CD4-positive, alpha-beta T cell treated with Interleukin-6 at 100 ng/mL for 8 hours (primary cell): ENCODE measurements at regions not wholly inside any gene's neighbourhood (a gene's known extent, or its start where the extent isn't known, plus 50 kb on each side); places are given as distances from the start of the nearest gene placed in this dataset.

Source experiments
- DNase-seq: peaks from one replicate; pipeline ENCODE4 v3.0.0-alpha.2; 2020; ENCODE audit warnings: mixed read lengths, low spot score

- DNase-seq, result no peak
Measured at GRCh38 chr6:137761487-137761886, 105.6 kb upstream of the TNFAIP3 start.

- DNase-seq, result no peak
Measured at GRCh38 chr6:137762168-137763090, 104.6 kb upstream of the TNFAIP3 start.

GRCh38 chr6:137763436-137763835 lies 103.6 kb upstream of the TNFAIP3 start:
- no peak for DNase-seq

- no peak for DNase-seq
Measured at GRCh38 chr6:137763886-137764285, 103.2 kb upstream of the TNFAIP3 start.

GRCh38 chr6:137764464-137764863 lies 102.6 kb upstream of the TNFAIP3 start:
- DNase-seq, result no peak

- DNase-seq, result no peak
Measured at GRCh38 chr6:137765059-137765458, 102.0 kb upstream of the TNFAIP3 start.

- no peak for DNase-seq
Measured at GRCh38 chr6:137766596-137767370, 100.3 kb upstream of the TNFAIP3 start.

- no peak for DNase-seq
Measured at GRCh38 chr6:137767465-137767864, 99.6 kb upstream of the TNFAIP3 start.

GRCh38 chr6:137767911-137768690 lies 99.0 kb upstream of the TNFAIP3 start:
- DNase-seq, result peak; percentile 31

GRCh38 chr6:137768935-137769334 lies 98.1 kb upstream of the TNFAIP3 start:
- no peak for DNase-seq

GRCh38 chr6:137769797-137770362 lies 97.2 kb upstream of the TNFAIP3 start:
- no peak for DNase-seq

GRCh38 chr6:137772541-137773250 lies 94.4 kb upstream of the TNFAIP3 start:
- no peak for DNase-seq

- DNase-seq, result no peak
Measured at GRCh38 chr6:137775227-137775626, 91.8 kb upstream of the TNFAIP3 start.

GRCh38 chr6:137775720-137776119 lies 91.3 kb upstream of the TNFAIP3 start:
- DNase-seq, result no peak

- DNase-seq, result no peak
Measured at GRCh38 chr6:137776256-137776655, 90.8 kb upstream of the TNFAIP3 start.

- no peak for DNase-seq
Measured at GRCh38 chr6:137776786-137777686, 90.0 kb upstream of the TNFAIP3 start.

GRCh38 chr6:137777687-137778075 lies 89.4 kb upstream of the TNFAIP3 start:
- no peak for DNase-seq

- DNase-seq, result no peak
Measured at GRCh38 chr6:137779982-137780381, 87.1 kb upstream of the TNFAIP3 start.

- no peak for DNase-seq
Measured at GRCh38 chr6:137780447-137781034, 86.5 kb upstream of the TNFAIP3 start.

- DNase-seq, result no peak
Measured at GRCh38 chr6:137781639-137782038, 85.4 kb upstream of the TNFAIP3 start.
